ENCODE measurements at regions not wholly inside any gene's neighbourhood (a gene's known extent, or its start where the extent isn't known, plus 50 kb on each side); places are given as distances from the start of the nearest gene placed in this dataset.
"Not testable (repeated sequence)": the region's sequence is repeated elsewhere in the genome, so short reads cannot be mapped to it uniquely, and the experiment has no call there.

- H3K36me3 ChIP-seq (ENCODE audit: control insufficient read depth, insufficient read depth, low read length) = no peaks in the 10 kb centered on the region
- H3K27ac ChIP-seq (ENCODE audit: insufficient read depth, low read length, poor library complexity, severe bottlenecking) = no peak overlapping the region
- no peaks in the 10 kb centered on the region for H3K27me3 ChIP-seq (replicated peaks; ENCODE audit: control insufficient read depth, insufficient read depth, low read length, poor library complexity, severe bottlenecking)
- DNase-seq = no peak
- no peak overlapping the region for H3K4me3 ChIP-seq (ENCODE audit: insufficient read depth, low read depth, low read length, poor library complexity, severe bottlenecking)
- no peaks in the 10 kb centered on the region for H3K4me1 ChIP-seq (ENCODE audit: control insufficient read depth, insufficient read depth, low read length, poor library complexity, severe bottlenecking)
- no peaks in the 10 kb centered on the region for H3K9me3 ChIP-seq (ENCODE audit: control insufficient read depth, low read length)
Observed at GRCh38 chr14:38627163-38627562, 371.3 kb upstream of the CLEC14A start.

- no peaks in the 10 kb centered on the region for H3K27me3 ChIP-seq (replicated peaks; ENCODE audit: control insufficient read depth, insufficient read depth, low read length, poor library complexity, severe bottlenecking)
- no peaks in the 10 kb centered on the region for H3K9me3 ChIP-seq (ENCODE audit: control insufficient read depth, low read length)
- no peak overlapping the region for H3K4me3 ChIP-seq (ENCODE audit: insufficient read depth, low read depth, low read length, poor library complexity, severe bottlenecking)
- H3K4me1 ChIP-seq (ENCODE audit: control insufficient read depth, insufficient read depth, low read length, poor library complexity, severe bottlenecking) = no peaks in the 10 kb centered on the region
- no peak overlapping the region for H3K27ac ChIP-seq (ENCODE audit: insufficient read depth, low read length, poor library complexity, severe bottlenecking)
- H3K36me3 ChIP-seq (ENCODE audit: control insufficient read depth, insufficient read depth, low read length) = no peaks in the 10 kb centered on the region
- DNase-seq = no peak
Observed at GRCh38 chr14:38623661-38624060, 367.8 kb upstream of the CLEC14A start.

GRCh38 chr14:38618514-38618913 lies 362.6 kb upstream of the CLEC14A start:
- Histone ChIP-seq H3K36me3 (ENCODE audit: control insufficient read depth, insufficient read depth, low read length) (no peaks in the 10 kb centered on the region), H3K9me3 (ENCODE audit: control insufficient read depth, low read length) (no peaks in the 10 kb centered on the region), H3K27ac (ENCODE audit: insufficient read depth, low read length, poor library complexity, severe bottlenecking) (no peak overlapping the region), H3K4me1 (ENCODE audit: control insufficient read depth, insufficient read depth, low read length, poor library complexity, severe bottlenecking) (no peaks in the 10 kb centered on the region), H3K27me3 (replicated peaks; ENCODE audit: control insufficient read depth, insufficient read depth, low read length, poor library complexity, severe bottlenecking) (no peaks in the 10 kb centered on the region), H3K4me3 (ENCODE audit: insufficient read depth, low read depth, low read length, poor library complexity, severe bottlenecking) (no peak overlapping the region)
- no peak for DNase-seq

- no peaks in the 10 kb centered on the region for H3K4me1 ChIP-seq (ENCODE audit: control insufficient read depth, insufficient read depth, low read length, poor library complexity, severe bottlenecking)
- H3K9me3 ChIP-seq (ENCODE audit: control insufficient read depth, low read length) = no peaks in the 10 kb centered on the region
- H3K36me3 ChIP-seq (ENCODE audit: control insufficient read depth, insufficient read depth, low read length) = no peaks in the 10 kb centered on the region
- DNase-seq = no peak
- H3K4me3 ChIP-seq (ENCODE audit: insufficient read depth, low read depth, low read length, poor library complexity, severe bottlenecking) = no peak overlapping the region
- H3K27ac ChIP-seq (ENCODE audit: insufficient read depth, low read length, poor library complexity, severe bottlenecking) = no peak overlapping the region
- H3K27me3 ChIP-seq (replicated peaks; ENCODE audit: control insufficient read depth, insufficient read depth, low read length, poor library complexity, severe bottlenecking) = no peaks in the 10 kb centered on the region
Observed at GRCh38 chr14:38616959-38617358, 361.1 kb upstream of the CLEC14A start.

- no peak overlapping the region for H3K4me3 ChIP-seq (ENCODE audit: insufficient read depth, low read depth, low read length, poor library complexity, severe bottlenecking)
- no peaks in the 10 kb centered on the region for H3K4me1 ChIP-seq (ENCODE audit: control insufficient read depth, insufficient read depth, low read length, poor library complexity, severe bottlenecking)
- no peak for DNase-seq
- H3K27ac ChIP-seq (ENCODE audit: insufficient read depth, low read length, poor library complexity, severe bottlenecking) = no peak overlapping the region
- H3K27me3 ChIP-seq (replicated peaks; ENCODE audit: control insufficient read depth, insufficient read depth, low read length, poor library complexity, severe bottlenecking) = no peaks in the 10 kb centered on the region
- H3K9me3 ChIP-seq (ENCODE audit: control insufficient read depth, low read length) = no peaks in the 10 kb centered on the region
- H3K36me3 ChIP-seq (ENCODE audit: control insufficient read depth, insufficient read depth, low read length) = no peaks in the 10 kb centered on the region
Observed at GRCh38 chr14:38611928-38612327, 356.0 kb upstream of the CLEC14A start.

- no peaks in the 10 kb centered on the region for H3K27me3 ChIP-seq (replicated peaks; ENCODE audit: control insufficient read depth, insufficient read depth, low read length, poor library complexity, severe bottlenecking)
- H3K27ac ChIP-seq (ENCODE audit: insufficient read depth, low read length, poor library complexity, severe bottlenecking) = no peak overlapping the region
- DNase-seq = no peak
- H3K9me3 ChIP-seq (ENCODE audit: control insufficient read depth, low read length) = no peaks in the 10 kb centered on the region
- no peaks in the 10 kb centered on the region for H3K4me1 ChIP-seq (ENCODE audit: control insufficient read depth, insufficient read depth, low read length, poor library complexity, severe bottlenecking)
- H3K36me3 ChIP-seq (ENCODE audit: control insufficient read depth, insufficient read depth, low read length) = no peaks in the 10 kb centered on the region
- H3K4me3 ChIP-seq (ENCODE audit: insufficient read depth, low read depth, low read length, poor library complexity, severe bottlenecking) = no peak overlapping the region
Observed at GRCh38 chr14:38608244-38608643, 352.4 kb upstream of the CLEC14A start.

GRCh38 chr14:38605193-38606114 lies 349.6 kb upstream of the CLEC14A start:
- Histone ChIP-seq H3K4me1 (ENCODE audit: control insufficient read depth, insufficient read depth, low read length, poor library complexity, severe bottlenecking) (no peaks in the 10 kb centered on the region), H3K4me3 (ENCODE audit: insufficient read depth, low read depth, low read length, poor library complexity, severe bottlenecking) (no peak overlapping the region), H3K27me3 (replicated peaks; ENCODE audit: control insufficient read depth, insufficient read depth, low read length, poor library complexity, severe bottlenecking) (no peaks in the 10 kb centered on the region), H3K36me3 (ENCODE audit: control insufficient read depth, insufficient read depth, low read length) (no peaks in the 10 kb centered on the region), H3K9me3 (ENCODE audit: control insufficient read depth, low read length) (no peaks in the 10 kb centered on the region), H3K27ac (ENCODE audit: insufficient read depth, low read length, poor library complexity, severe bottlenecking) (no peak overlapping the region)
- DNase-seq = no peak

- not testable (repeated sequence) for H3K4me1 ChIP-seq (ENCODE audit: control insufficient read depth, insufficient read depth, low read length, poor library complexity, severe bottlenecking); H3K27me3 ChIP-seq (replicated peaks; ENCODE audit: control insufficient read depth, insufficient read depth, low read length, poor library complexity, severe bottlenecking); H3K9me3 ChIP-seq (ENCODE audit: control insufficient read depth, low read length); H3K4me3 ChIP-seq (ENCODE audit: insufficient read depth, low read depth, low read length, poor library complexity, severe bottlenecking); H3K27ac ChIP-seq (ENCODE audit: insufficient read depth, low read length, poor library complexity, severe bottlenecking); DNase-seq; H3K36me3 ChIP-seq (ENCODE audit: control insufficient read depth, insufficient read depth, low read length)
Observed at GRCh38 chr14:38600572-38600971, 344.7 kb upstream of the CLEC14A start.

- Histone ChIP-seq H3K27me3 (replicated peaks; ENCODE audit: control insufficient read depth, insufficient read depth, low read length, poor library complexity, severe bottlenecking) (no peaks in the 10 kb centered on the region), H3K27ac (ENCODE audit: insufficient read depth, low read length, poor library complexity, severe bottlenecking) (no peak overlapping the region), H3K4me3 (ENCODE audit: insufficient read depth, low read depth, low read length, poor library complexity, severe bottlenecking) (no peak overlapping the region), H3K4me1 (ENCODE audit: control insufficient read depth, insufficient read depth, low read length, poor library complexity, severe bottlenecking) (no peaks in the 10 kb centered on the region), H3K9me3 (ENCODE audit: control insufficient read depth, low read length) (no peaks in the 10 kb centered on the region), H3K36me3 (ENCODE audit: control insufficient read depth, insufficient read depth, low read length) (no peaks in the 10 kb centered on the region)
- DNase-seq = no peak
Observed at GRCh38 chr14:38593476-38593875, 337.6 kb upstream of the CLEC14A start.

GRCh38 chr14:38592764-38593442 lies 337.0 kb upstream of the CLEC14A start:
- Histone ChIP-seq H3K9me3 (ENCODE audit: control insufficient read depth, low read length) (no peaks in the 10 kb centered on the region), H3K4me3 (ENCODE audit: insufficient read depth, low read depth, low read length, poor library complexity, severe bottlenecking) (no peak overlapping the region), H3K4me1 (ENCODE audit: control insufficient read depth, insufficient read depth, low read length, poor library complexity, severe bottlenecking) (no peaks in the 10 kb centered on the region), H3K27me3 (replicated peaks; ENCODE audit: control insufficient read depth, insufficient read depth, low read length, poor library complexity, severe bottlenecking) (no peaks in the 10 kb centered on the region), H3K36me3 (ENCODE audit: control insufficient read depth, insufficient read depth, low read length) (no peaks in the 10 kb centered on the region), H3K27ac (ENCODE audit: insufficient read depth, low read length, poor library complexity, severe bottlenecking) (no peak overlapping the region)
- no peak for DNase-seq
